Muscle of arm (tissue), 1 donor: ENCODE measurements at regions not wholly inside any gene's neighbourhood (a gene's known extent, or its start where the extent isn't known, plus 50 kb on each side); places are given as distances from the start of the nearest gene placed in this dataset.
"Not testable (repeated sequence)": the region's sequence is repeated elsewhere in the genome, so short reads cannot be mapped to it uniquely, and the experiment has no call there.

Source experiments
- DNase-seq: peaks from one replicate; pipeline ENCODE4 v3.0.0-alpha.2; 2013

GRCh38 chr11:71638801-71639519, 56.3 kb upstream of the KRTAP5-11 start:
- peak; percentile 42 for DNase-seq

GRCh38 chr11:71639520-71639849, 56.8 kb upstream of the KRTAP5-11 start:
- DNase-seq: peak; percentile 2

- DNase-seq: not testable (repeated sequence)
These were observed 57.2 kb upstream of the KRTAP5-11 start for GRCh38 chr11:71639916-71640315.

- not testable (repeated sequence) for DNase-seq
These were observed 64.4 kb upstream of the KRTAP5-11 start for GRCh38 chr11:71647078-71647477.

GRCh38 chr11:71652998-71653397, 70.3 kb upstream of the KRTAP5-11 start:
- DNase-seq: not testable (repeated sequence)

- not testable (repeated sequence) for DNase-seq
These were observed 71.7 kb upstream of the KRTAP5-11 start for GRCh38 chr11:71654423-71654822.

- not testable (repeated sequence) for DNase-seq
These were observed 72.4 kb upstream of the KRTAP5-11 start for GRCh38 chr11:71655041-71655440.

- DNase-seq: not testable (repeated sequence)
These were observed 73.8 kb upstream of the KRTAP5-11 start for GRCh38 chr11:71656513-71656912.

- not testable (repeated sequence) for DNase-seq
These were observed 82.3 kb upstream of the KRTAP5-11 start for GRCh38 chr11:71664941-71665340.

- DNase-seq: not testable (repeated sequence)
These were observed 115.4 kb upstream of the KRTAP5-11 start for GRCh38 chr11:71698110-71698509.

GRCh38 chr11:71698961-71699360, 116.3 kb upstream of the KRTAP5-11 start:
- DNase-seq: not testable (repeated sequence)

GRCh38 chr11:71701435-71702291, 119.0 kb upstream of the KRTAP5-11 start:
- DNase-seq: not testable (repeated sequence)

GRCh38 chr11:71705086-71705737, 122.5 kb upstream of the KRTAP5-11 start:
- DNase-seq: not testable (repeated sequence)

GRCh38 chr11:71705738-71706432, 123.2 kb upstream of the KRTAP5-11 start:
- not testable (repeated sequence) for DNase-seq

GRCh38 chr11:71707083-71707482, 124.4 kb upstream of the KRTAP5-11 start:
- not testable (repeated sequence) for DNase-seq

GRCh38 chr11:71709541-71709940, 123.5 kb upstream of the DEFB108B start:
- DNase-seq: not testable (repeated sequence)

- not testable (repeated sequence) for DNase-seq
These were observed 122.8 kb upstream of the DEFB108B start for GRCh38 chr11:71710171-71710671.

- not testable (repeated sequence) for DNase-seq
These were observed 122.2 kb upstream of the DEFB108B start for GRCh38 chr11:71710701-71711385.

GRCh38 chr11:71712350-71712749, 120.7 kb upstream of the DEFB108B start:
- not testable (repeated sequence) for DNase-seq

- not testable (repeated sequence) for DNase-seq
These were observed 120.2 kb upstream of the DEFB108B start for GRCh38 chr11:71712846-71713245.

- DNase-seq: not testable (repeated sequence)
These were observed 118.5 kb upstream of the DEFB108B start for GRCh38 chr11:71714510-71714909.
